NCI-H2107 treated with DMSO at 0.1 percent for 48 hours (cell line): ENCODE measurements at regions not wholly inside any gene's neighbourhood (a gene's known extent, or its start where the extent isn't known, plus 50 kb on each side); places are given as distances from the start of the nearest gene placed in this dataset.
"Not testable (repeated sequence)": the region's sequence is repeated elsewhere in the genome, so short reads cannot be mapped to it uniquely, and the experiment has no call there.

ENCODE experiments used
- DNase-seq: peaks from one replicate; lab custom pipeline; 2025; ENCODE audit not compliant: unreplicated experiment; lab: John Stamatoyannopoulos, UW

DNA sequence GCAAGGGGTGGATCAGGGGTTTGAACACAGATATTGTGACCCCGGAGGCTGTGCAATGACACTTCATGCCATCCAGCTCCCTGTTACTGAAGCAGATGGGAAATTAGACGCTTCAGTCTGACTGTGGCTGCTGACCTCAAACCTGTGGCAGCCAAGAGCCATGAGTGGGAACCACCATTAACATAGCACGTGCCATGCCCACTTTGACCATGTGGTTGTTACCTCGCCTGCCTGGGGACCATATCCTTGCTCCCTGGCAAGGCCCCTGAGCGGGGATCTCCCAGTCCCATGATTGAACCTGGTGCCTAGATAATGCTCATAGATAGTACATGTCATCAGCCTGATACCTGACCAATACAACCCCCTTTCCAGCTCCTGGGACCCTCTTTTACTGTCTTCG, 68.9 kb downstream of the CYP26B1 start:
- no peak for DNase-seq

DNA sequence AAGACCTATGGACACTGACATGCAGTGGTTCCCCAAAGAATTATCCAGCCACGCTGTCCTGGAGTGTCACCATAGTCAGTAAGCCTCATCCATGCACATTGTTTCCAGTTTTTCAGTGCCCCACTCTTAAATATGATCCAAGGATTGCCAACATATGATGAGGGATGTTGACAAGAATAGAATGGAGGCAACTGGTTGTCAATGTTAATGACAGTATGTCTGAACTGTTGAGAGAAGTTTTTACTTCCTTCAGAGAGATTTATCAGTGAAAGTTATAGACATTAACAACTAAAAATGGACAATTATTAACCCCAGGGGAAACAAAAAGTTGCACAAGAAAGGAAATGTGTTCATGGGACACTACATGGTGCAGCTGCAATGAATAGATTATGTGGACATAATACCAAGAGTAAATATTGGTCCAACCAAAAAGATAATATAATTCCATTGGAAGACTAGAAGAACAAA, 69.9 kb downstream of the CYP26B1 start:
- DNase-seq: no peak

- not testable (repeated sequence) for DNase-seq
Observed at GRCh38 chr2:72073373-72073772, 74.3 kb downstream of the CYP26B1 start.

DNA sequence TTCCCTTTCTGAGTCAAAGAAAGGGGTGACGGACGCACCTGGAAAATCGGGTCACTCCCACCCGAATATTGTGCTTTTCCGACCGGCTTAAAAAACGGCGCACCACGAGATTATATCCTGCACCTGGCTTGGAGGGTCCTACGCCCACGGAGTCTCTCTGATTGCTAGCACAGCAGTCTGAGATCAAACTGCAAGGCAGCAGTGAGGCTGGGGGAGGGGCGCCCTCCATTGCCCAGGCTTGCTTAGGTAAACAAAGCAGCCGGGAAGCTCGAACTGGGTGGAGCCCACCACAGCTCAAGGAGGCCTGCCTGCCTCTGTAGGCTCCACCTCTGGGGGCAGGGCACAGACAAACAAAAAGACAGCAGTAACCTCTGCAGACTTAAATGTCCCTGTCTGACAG, 83.5 kb downstream of the CYP26B1 start:
- not testable (repeated sequence) for DNase-seq

DNA sequence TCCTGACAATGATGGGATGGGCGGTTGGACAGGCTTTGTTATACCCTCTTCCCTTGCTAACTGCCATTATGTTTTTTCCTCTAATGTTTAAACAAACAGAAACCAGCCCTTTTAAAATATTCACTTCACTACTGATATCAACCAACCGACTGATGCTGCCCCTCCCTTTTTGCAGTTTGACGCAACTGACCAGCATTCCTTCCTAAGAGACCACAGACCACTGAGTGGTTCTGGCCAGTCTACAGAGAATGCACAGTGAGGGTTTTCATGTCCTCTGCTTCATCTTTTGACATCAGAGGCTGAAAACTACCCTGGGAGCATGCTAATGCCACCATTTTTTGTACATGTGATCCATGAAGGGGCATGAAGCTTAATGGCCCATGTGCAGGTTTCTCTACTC, 85.3 kb downstream of the CYP26B1 start:
- DNase-seq: no peak

GRCh38 chr2:72057308-72057707, 90.4 kb downstream of the CYP26B1 start:
- no peak for DNase-seq

DNA sequence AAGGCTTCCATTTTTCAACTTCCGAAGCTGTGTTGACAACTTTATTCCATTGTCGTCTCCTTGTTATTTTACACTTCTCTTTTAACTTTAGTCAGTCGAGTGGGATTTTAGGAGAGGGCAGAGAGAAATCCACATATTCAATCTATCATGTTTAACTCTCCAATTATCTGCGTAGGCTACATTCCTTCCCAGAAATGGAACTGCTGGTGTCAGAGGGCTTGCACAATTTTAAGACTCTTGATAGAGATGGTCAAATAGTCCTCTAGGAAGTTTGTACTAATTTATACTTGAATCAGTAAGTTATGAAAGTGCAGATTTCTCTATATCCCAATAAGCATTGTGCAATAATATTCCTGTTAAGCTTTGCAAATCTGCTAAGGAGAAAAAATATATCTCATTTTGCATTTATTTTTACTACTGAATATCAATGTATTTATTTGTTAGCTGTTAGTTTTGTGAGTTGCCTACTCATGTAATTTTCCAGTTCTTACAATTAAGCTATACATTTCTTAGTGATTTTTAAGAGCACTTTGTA, 95.6 kb downstream of the CYP26B1 start:
- DNase-seq: no peak

- no peak for DNase-seq
Observed at GRCh38 chr2:72051204-72051603, 96.5 kb downstream of the CYP26B1 start.

DNA sequence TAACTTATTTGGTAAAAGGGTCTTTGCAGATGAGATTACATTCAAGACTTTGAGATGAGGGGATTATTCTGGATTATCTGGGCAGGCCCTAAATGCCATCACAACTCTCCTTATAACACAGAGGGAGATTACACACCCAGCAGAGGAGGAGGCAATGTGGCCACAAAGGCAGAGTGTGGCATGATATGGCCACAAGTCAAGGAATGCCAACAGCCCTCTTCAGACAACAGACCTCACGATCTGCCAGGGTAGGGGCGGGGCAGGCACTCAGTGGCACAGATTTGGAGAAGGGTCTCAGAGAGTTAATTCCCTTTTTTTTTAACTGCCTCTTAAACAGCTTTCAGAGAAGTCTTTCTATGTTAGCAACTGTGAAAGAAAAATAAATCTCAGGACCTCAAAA, 96.9 kb downstream of the CYP26B1 start:
- DNase-seq: no peak

- DNase-seq: no peak
Observed at GRCh38 chr2:72048881-72049477, 98.7 kb downstream of the CYP26B1 start.

DNA sequence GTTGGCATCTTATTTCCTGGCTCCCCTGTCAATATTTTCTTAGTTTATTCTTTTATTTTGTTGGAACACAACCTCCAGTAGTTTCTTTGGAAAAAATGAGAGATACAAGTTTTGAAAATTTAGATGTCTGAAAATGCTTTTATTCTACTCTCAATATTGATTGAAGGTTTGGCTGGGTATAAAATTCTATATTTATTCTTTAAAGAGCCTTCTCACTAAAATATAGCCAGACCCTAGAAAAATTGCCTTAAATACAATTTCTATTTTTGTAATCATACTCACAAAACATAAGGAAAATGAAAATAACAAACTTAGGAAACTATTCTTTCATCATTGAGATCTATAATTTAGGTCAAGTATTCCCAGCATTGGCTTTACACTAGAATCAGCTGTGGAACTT, 103.7 kb downstream of the CYP26B1 start:
- no peak for DNase-seq

- DNase-seq: no peak
Observed at GRCh38 chr2:72041638-72042111, 106.0 kb downstream of the CYP26B1 start.

DNA sequence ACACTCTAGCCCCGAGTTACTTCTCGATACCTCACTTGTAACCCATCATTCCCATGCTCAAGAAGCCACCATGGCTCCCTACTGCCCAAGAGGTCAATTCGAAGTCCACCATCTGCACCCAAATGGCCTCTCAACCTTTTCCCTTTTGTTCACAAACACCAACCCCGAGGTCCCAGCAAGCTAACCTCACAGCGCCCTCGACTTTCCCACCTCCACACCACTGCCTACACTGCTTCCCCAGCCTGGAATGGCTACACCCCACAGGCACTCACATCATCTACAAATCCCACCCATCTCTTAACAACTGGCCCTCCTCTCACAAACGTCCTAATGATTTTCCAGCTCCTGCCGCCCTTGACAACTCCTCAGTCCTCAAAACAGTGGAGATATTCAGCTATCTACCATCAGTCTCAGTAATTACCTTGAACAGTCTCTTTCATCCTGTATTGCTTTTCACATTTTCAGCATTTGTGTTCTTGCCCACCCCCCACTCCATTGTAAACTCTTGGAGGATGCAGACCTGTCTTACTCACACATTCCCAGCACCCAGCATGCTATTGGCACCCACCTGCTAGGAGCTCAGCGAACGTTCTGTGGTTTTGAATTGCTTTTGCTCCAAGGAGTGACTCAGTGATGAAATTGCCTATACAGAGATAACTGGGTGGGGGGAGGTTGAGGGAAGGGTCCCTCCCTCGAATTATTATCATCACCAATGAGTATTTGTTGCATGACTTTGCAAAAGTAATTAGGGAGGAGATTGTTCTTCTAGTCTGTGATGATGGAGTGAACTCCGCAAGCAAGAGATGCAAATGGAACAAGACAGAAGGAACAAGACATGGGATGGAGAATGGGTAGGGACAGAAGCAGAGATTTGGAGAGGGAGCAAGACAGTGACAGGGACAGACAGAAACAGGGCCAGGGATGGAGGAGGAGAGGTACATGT, 106.8 kb downstream of the CYP26B1 start:
- DNase-seq: no peak

DNA sequence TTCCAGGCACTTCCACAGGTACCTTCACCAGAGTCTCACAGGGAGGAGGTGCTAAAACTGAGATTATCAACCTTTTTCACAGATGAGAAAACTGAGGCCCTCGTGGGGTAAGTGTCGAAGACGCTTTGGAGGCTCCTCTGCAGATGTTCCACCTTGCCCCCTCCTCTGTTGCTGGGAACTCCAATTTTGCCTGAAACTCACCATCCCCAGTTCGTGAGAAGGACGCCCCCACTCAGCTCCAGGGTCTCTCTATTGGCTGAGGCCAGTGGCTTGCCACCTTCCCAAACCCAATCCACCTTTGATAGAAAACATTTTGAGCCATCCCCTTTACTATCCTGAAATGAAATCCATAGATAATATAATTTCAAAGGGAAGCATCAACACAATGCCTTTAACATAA, 109.1 kb downstream of the CYP26B1 start:
- DNase-seq: no peak

DNA sequence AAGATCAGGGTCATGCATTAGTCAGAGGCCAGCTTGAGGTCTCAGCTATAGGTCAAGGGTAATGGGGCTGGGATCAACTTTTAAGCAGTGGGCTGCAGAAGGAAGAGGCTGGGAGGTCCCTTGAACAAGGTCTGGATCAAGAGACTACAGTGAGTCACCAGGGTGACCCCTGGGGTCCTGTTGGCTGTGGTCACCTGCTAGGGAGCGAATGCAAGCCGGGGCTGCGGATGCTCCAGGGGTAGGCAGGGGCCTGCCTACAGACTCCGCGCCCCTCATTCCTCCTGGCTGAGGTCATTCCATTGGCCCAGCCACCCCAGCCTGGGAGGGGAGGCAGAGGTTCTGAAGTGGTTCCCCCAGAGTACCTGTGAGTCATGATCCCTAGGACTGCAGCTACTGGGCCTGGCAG, 110.4 kb downstream of the CYP26B1 start:
- no peak for DNase-seq

- DNase-seq: no peak
Observed at GRCh38 chr2:72036595-72036994, 111.1 kb downstream of the CYP26B1 start.

GRCh38 chr2:72036173-72036545, 111.5 kb downstream of the CYP26B1 start:
- DNase-seq: no peak

DNA sequence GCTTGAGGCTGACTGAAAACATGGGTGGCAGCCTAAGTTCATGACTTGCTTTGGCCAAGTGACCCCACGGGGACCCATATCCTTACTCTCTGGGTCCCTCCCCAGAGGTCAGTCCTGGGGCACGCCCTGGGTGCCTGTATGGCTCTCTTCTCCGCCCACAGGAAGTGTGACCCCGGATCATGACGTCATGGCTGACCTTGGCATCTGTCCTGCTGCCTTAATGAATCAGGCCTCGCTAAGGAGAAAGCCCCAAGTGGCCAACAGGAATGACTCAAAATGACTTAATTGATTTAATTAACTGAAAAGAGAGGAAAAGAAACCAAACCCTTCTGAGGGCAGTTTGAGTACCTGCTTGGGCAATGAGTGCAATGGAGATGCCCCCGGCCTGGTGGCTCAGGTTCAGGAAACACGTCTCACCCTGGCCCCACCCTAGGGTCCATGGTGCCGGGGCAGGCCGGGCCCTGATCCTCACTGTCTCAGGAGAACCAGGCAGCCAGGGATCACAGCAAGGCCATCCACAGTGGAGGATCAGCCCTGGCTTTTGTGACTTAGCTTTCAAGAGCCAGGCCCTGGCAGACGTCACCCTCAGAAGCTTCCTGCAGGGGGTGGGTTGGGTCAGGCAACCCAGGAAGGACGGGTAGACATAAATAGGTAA, 112.0 kb downstream of the CYP26B1 start:
- DNase-seq: no peak

GRCh38 chr2:72034353-72035095, 113.1 kb downstream of the CYP26B1 start:
- no peak for DNase-seq

GRCh38 chr2:72033636-72034035, 114.0 kb downstream of the CYP26B1 start:
- no peak for DNase-seq
